H9 (cell line): ENCODE measurements at regions not wholly inside any gene's neighbourhood (a gene's known extent, or its start where the extent isn't known, plus 50 kb on each side); places are given as distances from the start of the nearest gene placed in this dataset.

Experiments used
- DNase-seq: peaks from one replicate; pipeline ENCODE4 v3.0.0-alpha.2; 2017
- H2AFZ ChIP-seq: one replicate; pipeline ENCODE4 v1.6.1; 2013; ENCODE audit warnings: mild to moderate bottlenecking, low read length, control low read depth, moderate library complexity
- H2AK5ac ChIP-seq: 2 replicates; pipeline ENCODE4 v1.6.1; 2013; ENCODE audit warnings: low read length, control low read depth, mixed read lengths; ENCODE audit not compliant: insufficient read length
- H2BK120ac ChIP-seq: one replicate; pipeline ENCODE4 v1.6.1; 2013; ENCODE audit warnings: low read depth, mild to moderate bottlenecking, low read length, control low read depth, inconsistent platforms; ENCODE audit not compliant: poor library complexity, severe bottlenecking
- H2BK12ac ChIP-seq: 2 replicates; pipeline ENCODE4 v1.6.1; 2013; ENCODE audit warnings: low read length, control low read depth, mixed read lengths, low read depth; ENCODE audit not compliant: insufficient read length
- H2BK15ac ChIP-seq: 2 replicates; pipeline ENCODE4 v1.6.1; 2013; ENCODE audit warnings: low read depth, low read length, control low read depth
- H2BK20ac ChIP-seq: one replicate; pipeline ENCODE4 v1.6.1; 2013; ENCODE audit warnings: low read depth, mild to moderate bottlenecking, low read length, control low read depth, inconsistent platforms; ENCODE audit not compliant: poor library complexity, severe bottlenecking
- H2BK5ac ChIP-seq: 2 replicates; pipeline ENCODE4 v1.6.1; 2013; ENCODE audit warnings: low read length, control low read depth, mixed read lengths; ENCODE audit not compliant: insufficient read length
- H3K14ac ChIP-seq: 2 replicates; pipeline ENCODE4 v1.6.1; 2013; ENCODE audit warnings: low read length, control low read depth; ENCODE audit not compliant: insufficient read depth
- H3K18ac ChIP-seq: 2 replicates; pipeline ENCODE4 v1.6.1; 2013; ENCODE audit warnings: low read depth, mild to moderate bottlenecking, mixed read lengths, low read length, control low read depth; ENCODE audit not compliant: insufficient read length
- H3K23ac ChIP-seq: 2 replicates; pipeline ENCODE4 v1.6.1; 2013; ENCODE audit warnings: low read length, control low read depth, mixed read lengths, low read depth; ENCODE audit not compliant: insufficient read length
- H3K23me2 ChIP-seq: 2 replicates; pipeline ENCODE4 v1.6.1; 2013; ENCODE audit warnings: low read depth, mild to moderate bottlenecking, mixed read lengths, low read length, control low read depth; ENCODE audit not compliant: insufficient read length, poor library complexity, severe bottlenecking
- H3K27ac ChIP-seq: 2 replicates; pipeline ENCODE4 v1.5.1; 2013; ENCODE audit warnings: low read length, control low read depth, mixed read lengths, low read depth; ENCODE audit not compliant: insufficient read length
- H3K27me3 ChIP-seq: 2 replicates; pipeline ENCODE4 v1.6.1; 2013; ENCODE audit warnings: low read length, control low read depth, inconsistent platforms; ENCODE audit not compliant: insufficient read depth
- H3K4ac ChIP-seq: 2 replicates; pipeline ENCODE4 v1.6.1; 2013; ENCODE audit warnings: low read depth, mild to moderate bottlenecking, control low read depth, inconsistent platforms, low read length, moderate library complexity
- H3K4me1 ChIP-seq: 2 replicates; pipeline ENCODE4 v1.6.1; 2013; ENCODE audit warnings: low read length, control low read depth, inconsistent platforms; ENCODE audit not compliant: insufficient read depth
- H3K4me2 ChIP-seq: 2 replicates; pipeline ENCODE4 v1.6.1; 2013; ENCODE audit warnings: low read length, control low read depth, mixed read lengths; ENCODE audit not compliant: insufficient read length, insufficient read depth
- H3K56ac ChIP-seq: 2 replicates; pipeline ENCODE4 v1.6.1; 2013; ENCODE audit warnings: low read depth, mild to moderate bottlenecking, mixed read lengths, low read length, control low read depth; ENCODE audit not compliant: insufficient read length
- H3K79me1 ChIP-seq: 2 replicates; pipeline ENCODE4 v1.6.1; 2013; ENCODE audit warnings: low read depth, mild to moderate bottlenecking, moderate library complexity, low read length, control low read depth, inconsistent platforms; ENCODE audit not compliant: insufficient read depth, poor library complexity, severe bottlenecking
- H3K79me2 ChIP-seq: 2 replicates; pipeline ENCODE4 v1.6.1; 2013; ENCODE audit warnings: low read length, control low read depth, inconsistent platforms; ENCODE audit not compliant: insufficient read depth
- H3K9ac ChIP-seq: 2 replicates; pipeline ENCODE4 v1.6.1; 2013; ENCODE audit warnings: low read length, control low read depth, mixed read lengths; ENCODE audit not compliant: insufficient read length; ENCODE audit errors: extremely low read depth
- H3K9me3 ChIP-seq: one replicate; pipeline ENCODE4 v1.6.1; 2013; ENCODE audit warnings: low read depth, low read length, inconsistent platforms; ENCODE audit not compliant: control insufficient read depth
- H3T11ph ChIP-seq: one replicate; pipeline ENCODE4 v1.6.1; 2013; ENCODE audit warnings: mild to moderate bottlenecking, low read length, control low read depth, inconsistent platforms
- H4K20me1 ChIP-seq: one replicate; pipeline ENCODE4 v1.6.1; 2013; ENCODE audit not compliant: control insufficient read depth, insufficient read length, insufficient read depth
- H4K5ac ChIP-seq: 2 replicates; pipeline ENCODE4 v1.6.1; 2013; ENCODE audit warnings: low read depth, mild to moderate bottlenecking, mixed read lengths, low read length, control low read depth; ENCODE audit not compliant: insufficient read length
- H4K8ac ChIP-seq: replicated peaks from 2 replicates; pipeline ENCODE4 v1.6.1; 2013; ENCODE audit warnings: low read length, control low read depth, mixed read lengths, low read depth; ENCODE audit not compliant: insufficient read length
- H4K91ac ChIP-seq: 2 replicates; pipeline ENCODE4 v1.6.1; 2013; ENCODE audit warnings: low read depth, mild to moderate bottlenecking, moderate library complexity, mixed read lengths, low read length, control low read depth; ENCODE audit not compliant: insufficient read length
- H3K27ac Mint-ChIP-seq, 3 experiments: 2 replicates in 2 of 3; 3 replicates in 1 of 3; pipeline ENCODE4 v1.8.0; 2020 to 2021; ENCODE audit warnings: mixed read lengths in 3 of 3, mild to moderate bottlenecking in 1 of 3, moderate library complexity in 1 of 3
- H3K27me3 Mint-ChIP-seq: 2 replicates; pipeline ENCODE4 v1.8.0; 2021; ENCODE audit warnings: low read depth, mild to moderate bottlenecking, moderate library complexity, mixed read lengths
- H3K36me3 Mint-ChIP-seq, 3 experiments: 2 replicates in 2 of 3; 3 replicates in 1 of 3; pipeline ENCODE4 v1.8.0; 2020 to 2021; ENCODE audit warnings: low read depth in 3 of 3, mixed read lengths in 3 of 3; ENCODE audit not compliant: insufficient read depth in 1 of 3
- H3K4me1 Mint-ChIP-seq, 2 experiments: 2 replicates each; pipeline ENCODE4 v1.8.0; 2020; ENCODE audit warnings: mixed read lengths in 2 of 2
- H3K4me3 Mint-ChIP-seq, 2 experiments: 2 replicates in 1 of 2; 3 replicates in 1 of 2; pipeline ENCODE4 v1.8.0; 2020 to 2021; ENCODE audit warnings: mild to moderate bottlenecking in 2 of 2, mixed read lengths in 2 of 2, moderate library complexity in 1 of 2
- H3K9me3 Mint-ChIP-seq, 2 experiments: 2 replicates in 1 of 2; 3 replicates in 1 of 2; pipeline ENCODE4 v1.8.0; 2020; ENCODE audit warnings: mild to moderate bottlenecking in 2 of 2, mixed read lengths in 2 of 2, moderate library complexity in 1 of 2
- CTCF ChIP-seq: fragments of 200-600 bp; sonication (generic); conservative IDR thresholded peaks from 3 replicates; pipeline ENCODE4 v1.8.0; 2021; ENCODE audit warnings: antibody characterized with exemption, mild to moderate bottlenecking
- WGBS: extraction: QIAGEN DNeasy Blood & Tissue Kit; methylation state at CpG from one replicate; pipeline ENCODE4 v1.1.7; 2013; ENCODE audit warnings: missing lambda C conversion rate, low lambda C conversion rate, mixed read lengths; ENCODE audit not compliant: insufficient read length; ENCODE audit errors: extremely low coverage; 5-methylcytosine and 5-hydroxymethylcytosine counted together

- Histone ChIP-seq H4K5ac (no peak overlapping the region), H2BK15ac (no peak overlapping the region), H3K4me1 (no peaks in the 10 kb centered on the region), H4K8ac (no peak overlapping the region), H3K79me2 (no peaks in the 10 kb centered on the region), H3K4me2 (no peak overlapping the region), H3K9ac (no peak overlapping the region), H3T11ph (no peak overlapping the region), H3K27ac (no peak overlapping the region), H3K23me2 (no peaks in the 10 kb centered on the region), H4K91ac (no peak overlapping the region), H3K4ac (no peak overlapping the region), H2BK20ac (no peak overlapping the region), H3K9me3 (no peaks in the 10 kb centered on the region), H2AFZ (no peak overlapping the region), H3K23ac (no peak overlapping the region), H2BK120ac (no peak overlapping the region), H3K79me1 (no peaks in the 10 kb centered on the region), H3K14ac (no peak overlapping the region), H4K20me1 (no peaks in the 10 kb centered on the region), H2AK5ac (no peak overlapping the region), H3K18ac (no peak overlapping the region), H3K27me3 (no peaks in the 10 kb centered on the region), H2BK12ac (no peak overlapping the region), H2BK5ac (no peak overlapping the region), H3K56ac (no peak overlapping the region)
- Mint-ChIP-seq H3K4me3 (no peak overlapping the region), H3K27ac (peak overlapping the region in 1 of 3 experiments; percentile 48; a peak in 1 of 7 replicates), H3K4me1 (peaks cover 0 to 18% of the 10 kb centered on the region in 2 experiments; a peak in 3 of 4 replicates), H3K27me3 (no peaks in the 10 kb centered on the region; the same call in 1 of the 2 replicates), H3K9me3 (no peaks in the 10 kb centered on the region), H3K36me3 (peaks cover 0 to 10% (median 3%) of the 10 kb centered on the region in 3 experiments; a peak in 3 of 7 replicates)
- no CpG with 5 or more reads among the region's 2 CpGs for WGBS
- TF ChIP-seq CTCF = no peak
- DNase-seq = no peak
Measured at GRCh38 chr1:222940906-222941305, 126.1 kb downstream of the DISP1 start.
